ENCODE measurements at regions not wholly inside any gene's neighbourhood (a gene's known extent, or its start where the extent isn't known, plus 50 kb on each side); places are given as distances from the start of the nearest gene placed in this dataset.
"Not testable (repeated sequence)": the region's sequence is repeated elsewhere in the genome, so short reads cannot be mapped to it uniquely, and the experiment has no call there.

GRCh38 chr2:58434692-58435091 lies 193.6 kb upstream of the FANCL start:
- DNase-seq, result no peak

GRCh38 chr2:58432491-58433170 lies 191.5 kb upstream of the FANCL start:
- DNase-seq, result no peak

GRCh38 chr2:58429014-58429875 lies 188.1 kb upstream of the FANCL start:
- DNase-seq, result no peak

GRCh38 chr2:58428096-58429013 lies 187.2 kb upstream of the FANCL start:
- no peak for DNase-seq

GRCh38 chr2:58427572-58428095 lies 186.5 kb upstream of the FANCL start:
- DNase-seq, result no peak

- DNase-seq, result no peak
Measured at GRCh38 chr2:58425368-58425767, 184.2 kb upstream of the FANCL start.

- DNase-seq, result no peak
Measured at GRCh38 chr2:58419983-58420382, 178.9 kb upstream of the FANCL start.

- DNase-seq, result no peak
Measured at GRCh38 chr2:58416696-58417095, 175.6 kb upstream of the FANCL start.

GRCh38 chr2:58414506-58414905 lies 173.4 kb upstream of the FANCL start:
- no peak for DNase-seq

- DNase-seq, result no peak
Measured at GRCh38 chr2:58410549-58410948, 169.4 kb upstream of the FANCL start.

- no peak for DNase-seq
Measured at GRCh38 chr2:58407487-58407886, 166.4 kb upstream of the FANCL start.

GRCh38 chr2:58405341-58405740 lies 164.2 kb upstream of the FANCL start:
- no peak for DNase-seq

- DNase-seq, result no peak
Measured at GRCh38 chr2:58401936-58402335, 160.8 kb upstream of the FANCL start.

GRCh38 chr2:58398406-58398805 lies 157.3 kb upstream of the FANCL start:
- DNase-seq, result no peak

- no peak for DNase-seq
Measured at GRCh38 chr2:58387701-58388100, 146.6 kb upstream of the FANCL start.

- not testable (repeated sequence) for DNase-seq
Measured at GRCh38 chr2:58386904-58387303, 145.8 kb upstream of the FANCL start.

- DNase-seq, result no peak
Measured at GRCh38 chr2:58378152-58378551, 137.0 kb upstream of the FANCL start.

GRCh38 chr2:58377181-58377580 lies 136.1 kb upstream of the FANCL start:
- DNase-seq, result no peak

GRCh38 chr2:58376592-58376991 lies 135.5 kb upstream of the FANCL start:
- no peak for DNase-seq

- no peak for DNase-seq
Measured at GRCh38 chr2:58369594-58369993, 128.5 kb upstream of the FANCL start.

GRCh38 chr2:58364098-58364497 lies 123.0 kb upstream of the FANCL start:
- no peak for DNase-seq

GRCh38 chr2:58358026-58358425 lies 116.9 kb upstream of the FANCL start:
- no peak for DNase-seq

GRCh38 chr2:58357521-58357920 lies 116.4 kb upstream of the FANCL start:
- DNase-seq, result no peak
